Mucosa of stomach (tissue), 1 donor: ENCODE measurements at regions not wholly inside any gene's neighbourhood (a gene's known extent, or its start where the extent isn't known, plus 50 kb on each side); places are given as distances from the start of the nearest gene placed in this dataset.
"Not testable (repeated sequence)": the region's sequence is repeated elsewhere in the genome, so short reads cannot be mapped to it uniquely, and the experiment has no call there.

Source experiments
- H3K27me3 ChIP-seq: one replicate; pipeline ENCODE4 v1.7.0; 2013; ENCODE audit warnings: mild to moderate bottlenecking, low read length; ENCODE audit not compliant: control insufficient read depth, insufficient read depth
- H3K36me3 ChIP-seq: one replicate; pipeline ENCODE4 v1.7.0; 2013; ENCODE audit warnings: low read length; ENCODE audit not compliant: control insufficient read depth, insufficient read depth
- H3K4me1 ChIP-seq: one replicate; pipeline ENCODE4 v1.7.0; 2013; ENCODE audit warnings: mild to moderate bottlenecking, low read length; ENCODE audit not compliant: control insufficient read depth, insufficient read depth
- H3K4me3 ChIP-seq: one replicate; pipeline ENCODE4 v1.7.0; 2013; ENCODE audit warnings: low read length
- H3K9ac ChIP-seq: one replicate; pipeline ENCODE4 v1.7.0; 2013; ENCODE audit warnings: mild to moderate bottlenecking, low read length, moderate library complexity
- H3K9me3 ChIP-seq: one replicate; pipeline ENCODE4 v1.7.0; 2013; ENCODE audit warnings: mild to moderate bottlenecking, low read length, moderate library complexity; ENCODE audit not compliant: control insufficient read depth
- donor health status: Pancreatic carcinoma.

DNA sequence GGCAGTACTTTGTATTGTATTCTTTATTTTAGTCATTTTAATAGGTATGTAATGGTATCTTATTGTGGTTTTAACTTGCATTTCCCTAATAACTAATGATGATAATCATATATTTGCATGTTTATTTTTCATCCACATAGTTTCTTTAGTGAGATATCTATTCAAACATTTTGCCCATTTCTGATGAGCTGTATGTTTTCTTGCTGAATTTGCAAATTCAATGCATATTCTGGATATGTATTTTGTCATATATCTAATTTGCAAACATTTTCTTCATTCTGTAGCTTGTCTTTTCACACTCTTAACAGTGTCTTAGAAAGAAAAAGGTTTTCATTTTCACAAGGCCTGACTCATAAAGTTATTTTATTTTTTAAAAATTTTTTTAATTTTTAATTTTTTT is 372.1 kb downstream of the ZNF674 start:
- Histone ChIP-seq H3K4me1 (no peaks in the 10 kb centered on the region), H3K36me3 (no peaks in the 10 kb centered on the region), H3K27me3 (no peaks in the 10 kb centered on the region), H3K4me3 (no peak overlapping the region), H3K9ac (no peak overlapping the region), H3K9me3 (no peaks in the 10 kb centered on the region)

DNA sequence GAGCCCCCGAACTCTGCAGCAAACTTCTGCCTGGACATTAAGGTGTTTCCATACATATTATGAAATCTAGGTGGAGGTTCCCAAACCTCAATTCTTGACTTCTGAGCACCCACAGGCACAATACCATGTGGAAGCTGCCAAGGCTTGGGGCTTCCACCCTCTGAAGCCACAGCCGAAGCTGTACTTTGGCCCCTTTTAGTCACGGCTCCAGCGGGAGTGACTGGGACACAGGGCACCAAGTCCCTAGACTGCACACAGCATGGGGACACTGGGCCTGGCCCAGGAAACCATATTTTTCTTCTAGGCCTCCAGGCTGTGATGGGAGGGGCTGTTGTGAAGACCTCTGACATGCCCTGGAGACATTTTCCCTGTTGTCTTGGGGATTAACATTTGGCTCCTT is 373.8 kb downstream of the ZNF674 start:
- not testable (repeated sequence) for H3K9ac ChIP-seq, H3K36me3 ChIP-seq, H3K4me3 ChIP-seq, H3K9me3 ChIP-seq, H3K4me1 ChIP-seq, H3K27me3 ChIP-seq

DNA sequence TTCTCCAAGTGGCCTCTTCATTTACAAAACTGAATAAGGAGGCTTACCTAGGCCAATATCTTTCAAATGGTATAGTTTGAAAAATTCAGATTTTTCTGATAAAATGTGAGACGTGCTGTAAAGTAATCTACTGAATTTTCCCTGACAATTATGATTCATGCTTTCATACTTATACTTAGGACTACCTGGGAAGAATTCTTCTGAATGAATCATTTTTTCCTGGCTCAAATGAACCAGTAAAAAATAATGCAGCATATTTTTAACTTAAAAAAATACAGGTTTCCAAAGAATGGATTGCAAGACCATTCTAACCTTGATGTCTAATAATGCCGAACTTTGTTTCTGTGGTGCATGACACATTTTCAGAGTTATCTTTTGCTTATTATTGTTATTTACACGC is 375.4 kb downstream of the ZNF674 start:
- Histone ChIP-seq H3K4me1 (no peaks in the 10 kb centered on the region), H3K4me3 (no peak overlapping the region), H3K27me3 (no peaks in the 10 kb centered on the region), H3K36me3 (no peaks in the 10 kb centered on the region), H3K9ac (no peak overlapping the region), H3K9me3 (no peaks in the 10 kb centered on the region)

DNA sequence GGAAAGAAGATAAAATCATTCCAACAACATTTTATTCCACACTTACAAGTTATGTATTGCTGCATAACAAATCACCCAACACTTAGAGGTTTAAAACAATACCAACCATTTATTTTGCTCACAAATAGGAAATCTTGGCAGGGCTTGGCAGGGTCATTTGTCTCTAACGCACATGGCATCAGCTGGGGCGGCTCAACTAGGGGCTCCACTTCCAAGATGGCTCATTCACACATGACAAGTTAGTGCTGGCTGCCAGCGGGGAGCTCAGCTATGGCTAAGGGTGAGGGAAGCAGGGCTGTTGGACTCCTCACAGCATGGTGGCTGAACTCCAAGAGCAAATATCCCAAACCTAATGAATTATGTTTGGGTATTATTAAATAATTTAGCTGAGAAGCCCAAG is 377.0 kb downstream of the ZNF674 start:
- no peak overlapping the region for H3K4me3 ChIP-seq
- H3K9me3 ChIP-seq: no peaks in the 10 kb centered on the region
- no peaks in the 10 kb centered on the region for H3K27me3 ChIP-seq
- no peaks in the 10 kb centered on the region for H3K36me3 ChIP-seq
- no peak overlapping the region for H3K9ac ChIP-seq
- H3K4me1 ChIP-seq: no peaks in the 10 kb centered on the region

DNA sequence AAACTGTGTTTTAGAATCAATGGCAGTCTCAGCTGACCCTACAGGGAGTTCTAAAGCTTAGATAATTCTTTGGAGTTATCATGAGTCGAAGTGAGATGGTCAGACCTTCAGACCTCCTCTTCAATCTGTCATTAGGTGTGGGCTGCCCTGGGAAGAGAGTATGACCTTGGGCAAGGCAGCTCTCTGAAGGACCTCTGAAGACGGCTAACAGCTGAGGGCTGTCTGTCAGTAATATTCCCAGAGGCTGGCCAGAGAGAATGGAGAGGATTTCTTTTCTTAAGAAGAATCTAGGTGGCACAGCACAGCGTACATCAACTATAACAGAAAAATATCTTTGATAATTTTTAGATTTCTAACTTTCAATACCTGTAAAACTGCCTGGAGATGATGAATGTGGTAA is 379.4 kb downstream of the ZNF674 start:
- H3K4me3 ChIP-seq: no peak overlapping the region
- H3K4me1 ChIP-seq: no peaks in the 10 kb centered on the region
- no peaks in the 10 kb centered on the region for H3K9me3 ChIP-seq
- H3K27me3 ChIP-seq: no peaks in the 10 kb centered on the region
- H3K9ac ChIP-seq: no peak overlapping the region
- H3K36me3 ChIP-seq: no peaks in the 10 kb centered on the region

DNA sequence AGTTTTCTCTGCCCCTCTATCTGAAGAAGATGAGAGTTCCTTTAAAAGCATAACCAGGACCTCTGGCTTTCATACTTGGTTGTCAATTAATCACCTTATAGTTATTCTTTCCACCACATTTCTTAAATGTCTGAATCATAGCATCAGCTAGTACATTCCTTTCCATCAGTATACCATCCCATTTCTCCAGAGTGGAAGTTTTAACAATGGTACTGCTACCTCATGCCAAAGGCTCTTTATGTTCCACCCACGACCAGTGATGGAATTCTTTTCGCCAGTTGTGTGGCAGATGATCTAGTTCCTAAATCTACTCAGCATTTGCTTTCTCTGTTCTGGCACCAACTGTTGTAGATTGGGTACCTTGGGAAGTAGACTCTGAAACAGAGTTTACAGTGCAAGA is 379.8 kb downstream of the ZNF674 start:
- Histone ChIP-seq H3K9me3 (no peaks in the 10 kb centered on the region), H3K4me3 (no peak overlapping the region), H3K36me3 (no peaks in the 10 kb centered on the region), H3K4me1 (no peaks in the 10 kb centered on the region), H3K27me3 (no peaks in the 10 kb centered on the region), H3K9ac (no peak overlapping the region)

DNA sequence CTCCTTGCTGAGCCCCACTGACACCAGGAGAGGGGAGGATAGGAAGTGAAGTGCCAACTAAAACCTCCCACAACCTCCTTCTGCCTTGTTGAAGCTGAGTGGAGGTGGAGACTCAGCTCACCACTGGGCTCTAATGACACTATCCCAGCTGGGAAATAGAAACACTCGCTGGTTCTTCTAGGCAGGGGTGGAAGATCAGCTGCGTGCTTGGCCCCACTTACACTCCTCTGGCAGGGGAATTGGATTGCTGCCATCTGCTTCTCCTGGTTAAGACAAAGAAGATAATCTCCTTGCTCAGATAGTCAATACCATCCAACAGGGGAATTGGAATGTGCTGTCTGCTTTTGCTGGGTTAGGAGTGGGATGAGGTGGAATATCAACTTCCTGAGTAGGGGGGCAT is 392.5 kb downstream of the ZNF674 start:
- H3K4me1 ChIP-seq: no peaks in the 10 kb centered on the region
- H3K9me3 ChIP-seq: no peaks in the 10 kb centered on the region
- no peak overlapping the region for H3K9ac ChIP-seq
- no peaks in the 10 kb centered on the region for H3K27me3 ChIP-seq
- H3K36me3 ChIP-seq: no peaks in the 10 kb centered on the region
- no peak overlapping the region for H3K4me3 ChIP-seq

DNA sequence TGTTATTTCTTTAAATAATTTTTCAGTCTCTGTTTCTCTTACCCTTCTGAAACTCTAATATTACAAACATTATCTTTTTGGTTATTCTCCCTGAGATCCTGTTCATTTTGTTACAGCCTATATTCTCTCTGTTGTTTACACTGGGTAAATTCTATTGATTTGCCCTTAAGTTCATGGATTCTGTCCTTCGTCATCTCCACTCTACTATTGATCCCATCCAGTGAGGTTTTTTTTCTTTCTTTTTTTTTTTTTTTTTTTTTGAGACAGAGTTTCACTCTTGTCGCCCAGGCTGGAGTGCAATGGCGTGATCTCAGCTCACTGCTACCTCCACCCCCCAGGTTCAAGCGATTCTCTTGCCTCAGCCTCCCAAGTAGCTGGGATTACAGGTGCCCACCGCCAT is 393.9 kb downstream of the ZNF674 start:
- not testable (repeated sequence) for H3K27me3 ChIP-seq, H3K9me3 ChIP-seq, H3K4me1 ChIP-seq, H3K4me3 ChIP-seq, H3K36me3 ChIP-seq, H3K9ac ChIP-seq

DNA sequence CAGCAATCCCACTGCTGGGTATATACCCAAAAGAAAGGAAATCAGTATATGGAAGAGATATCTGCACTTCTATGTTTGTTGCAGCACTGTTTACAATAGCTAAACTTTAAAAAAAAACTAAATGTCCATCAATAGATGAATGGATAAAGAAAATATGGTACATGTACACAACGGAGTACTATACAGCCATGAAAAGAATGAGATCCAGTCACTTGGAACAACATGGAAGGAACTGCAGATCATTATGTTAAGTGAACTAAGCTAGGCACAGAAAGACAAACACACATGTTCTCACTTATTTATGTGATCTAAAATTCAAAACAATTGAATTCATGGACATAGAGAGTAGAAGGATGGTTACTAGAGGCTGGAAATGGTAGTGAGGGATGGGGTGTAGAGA is 400.7 kb downstream of the ZNF674 start:
- H3K4me1 ChIP-seq: no peaks in the 10 kb centered on the region
- no peaks in the 10 kb centered on the region for H3K36me3 ChIP-seq
- H3K27me3 ChIP-seq: no peaks in the 10 kb centered on the region
- no peaks in the 10 kb centered on the region for H3K9me3 ChIP-seq
- H3K4me3 ChIP-seq: no peak overlapping the region
- H3K9ac ChIP-seq: no peak overlapping the region

DNA sequence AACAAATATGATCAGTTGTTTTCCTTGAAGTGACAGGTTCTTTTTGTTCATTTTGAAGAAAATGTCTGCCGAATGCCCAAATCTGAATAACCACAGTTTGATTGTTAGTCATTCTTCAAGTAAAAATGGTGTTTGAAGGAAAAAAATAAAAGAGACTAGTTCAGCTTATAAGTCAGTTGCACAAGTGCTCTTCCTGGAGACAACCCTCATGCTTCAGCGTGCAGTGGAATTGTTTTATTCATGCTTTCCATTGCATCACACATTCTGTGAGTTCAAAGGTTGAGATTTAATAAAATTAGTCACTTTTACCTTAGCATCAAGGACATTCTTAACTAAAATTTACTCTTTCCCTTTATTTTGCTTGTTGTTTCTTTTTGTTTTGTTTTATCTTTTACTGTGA is 404.9 kb downstream of the ZNF674 start:
- H3K4me3 ChIP-seq: no peak overlapping the region
- H3K9me3 ChIP-seq: no peaks in the 10 kb centered on the region
- no peaks in the 10 kb centered on the region for H3K27me3 ChIP-seq
- no peak overlapping the region for H3K9ac ChIP-seq
- no peaks in the 10 kb centered on the region for H3K4me1 ChIP-seq
- H3K36me3 ChIP-seq: no peaks in the 10 kb centered on the region

DNA sequence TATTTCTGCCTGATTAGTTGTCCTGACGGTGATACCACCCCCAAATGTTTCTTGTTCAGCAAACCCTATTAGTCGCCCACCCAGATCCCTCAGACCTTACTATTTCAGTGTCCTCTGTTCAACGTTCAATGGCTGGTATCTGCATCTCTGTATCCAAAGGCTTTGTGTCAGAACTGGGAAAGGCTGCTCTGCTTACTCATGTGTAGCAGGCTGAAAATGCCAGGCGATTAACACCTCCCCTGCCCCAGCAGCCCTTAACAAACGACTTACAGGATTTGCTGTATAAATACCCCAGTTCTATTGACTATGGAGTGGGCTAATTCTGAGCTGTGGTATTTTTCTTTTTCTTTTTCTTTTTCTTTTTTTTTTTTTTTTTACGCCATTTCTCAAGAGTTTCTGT is 415.0 kb downstream of the ZNF674 start:
- H3K27me3 ChIP-seq: no peaks in the 10 kb centered on the region
- no peaks in the 10 kb centered on the region for H3K9me3 ChIP-seq
- no peaks in the 10 kb centered on the region for H3K36me3 ChIP-seq
- no peak overlapping the region for H3K9ac ChIP-seq
- H3K4me3 ChIP-seq: no peak overlapping the region
- H3K4me1 ChIP-seq: peaks cover 5% of the 10 kb centered on the region

DNA sequence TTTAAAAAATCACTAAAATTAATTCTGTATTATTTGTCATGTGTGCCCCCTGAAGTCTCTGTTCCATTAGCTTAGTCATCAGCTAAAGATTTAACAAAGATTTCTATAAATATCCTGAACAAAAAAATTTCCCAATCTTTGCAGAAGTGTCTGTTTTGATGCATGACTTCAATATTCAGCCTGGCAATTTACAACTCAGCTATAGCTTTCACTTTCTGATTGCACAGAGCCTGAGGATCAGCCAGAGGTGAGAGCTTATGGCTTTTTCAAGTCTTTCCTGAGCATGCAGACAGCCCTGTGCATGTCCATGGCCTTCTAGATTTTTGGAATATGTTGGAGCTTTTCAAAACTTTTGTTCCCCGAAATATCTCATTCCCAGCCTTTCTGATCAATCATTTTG is 420.1 kb downstream of the ZNF674 start:
- no peak overlapping the region for H3K9ac ChIP-seq
- peaks cover 5% of the 10 kb centered on the region for H3K4me1 ChIP-seq
- H3K36me3 ChIP-seq: no peaks in the 10 kb centered on the region
- no peak overlapping the region for H3K4me3 ChIP-seq
- no peaks in the 10 kb centered on the region for H3K27me3 ChIP-seq
- H3K9me3 ChIP-seq: no peaks in the 10 kb centered on the region

DNA sequence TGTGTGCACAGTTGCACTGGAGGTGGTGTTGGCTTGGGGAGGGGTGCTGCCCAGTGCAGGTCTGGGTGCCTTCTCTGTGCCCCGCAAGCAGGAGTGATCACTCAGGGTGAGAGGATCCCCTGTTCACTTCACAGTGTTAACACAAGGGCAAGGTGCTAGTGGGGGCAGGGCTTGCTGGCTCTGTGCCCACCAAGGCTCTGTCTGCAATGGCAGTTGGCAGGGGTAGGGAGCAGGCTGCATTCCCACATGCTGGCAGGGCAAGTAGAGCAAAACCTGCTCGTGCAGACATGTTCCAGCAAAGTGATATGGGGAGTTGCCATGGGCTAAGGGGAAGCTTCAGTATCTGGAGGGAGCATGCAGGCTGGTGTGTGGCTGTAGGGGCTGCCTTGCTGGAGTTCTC is 428.0 kb downstream of the ZNF674 start:
- Histone ChIP-seq H3K4me1 (no peaks in the 10 kb centered on the region), H3K9me3 (no peaks in the 10 kb centered on the region), H3K9ac (no peak overlapping the region), H3K4me3 (no peak overlapping the region), H3K27me3 (no peaks in the 10 kb centered on the region), H3K36me3 (no peaks in the 10 kb centered on the region)
